K562 (cell line): ENCODE measurements at regions not wholly inside any gene's neighbourhood (a gene's known extent, or its start where the extent isn't known, plus 50 kb on each side); places are given as distances from the start of the nearest gene placed in this dataset.

Experiments
- HDAC6 ChIP-seq: IDR thresholded peaks from 2 replicates; pipeline ENCODE4 v1.6.1; 2012; ENCODE audit warnings: low read depth, mild to moderate bottlenecking, control low read depth, inconsistent platforms, low read length, moderate library complexity
- PHF8 ChIP-seq: fragments of 200-600 bp; sonication (generic); IDR thresholded peaks from 2 replicates; pipeline ENCODE4 v1.6.1; 2012; ENCODE audit warnings: mixed run types, mild to moderate bottlenecking, inconsistent platforms, low read length, moderate library complexity, borderline replicate concordance
- TF ChIP-seq, protein P1 (sequence below), 2 experiments: fragments of 450-650 bp; formaldehyde crosslinking in 1 of 2; IDR thresholded peaks; 2 replicates each; pipeline versions ENCODE4 v1.4.0 to v1.6.1; 2014 to 2020; ENCODE audit warnings: mild to moderate bottlenecking in 2 of 2, borderline replicate concordance in 1 of 2, low read depth in 1 of 2

DNA sequence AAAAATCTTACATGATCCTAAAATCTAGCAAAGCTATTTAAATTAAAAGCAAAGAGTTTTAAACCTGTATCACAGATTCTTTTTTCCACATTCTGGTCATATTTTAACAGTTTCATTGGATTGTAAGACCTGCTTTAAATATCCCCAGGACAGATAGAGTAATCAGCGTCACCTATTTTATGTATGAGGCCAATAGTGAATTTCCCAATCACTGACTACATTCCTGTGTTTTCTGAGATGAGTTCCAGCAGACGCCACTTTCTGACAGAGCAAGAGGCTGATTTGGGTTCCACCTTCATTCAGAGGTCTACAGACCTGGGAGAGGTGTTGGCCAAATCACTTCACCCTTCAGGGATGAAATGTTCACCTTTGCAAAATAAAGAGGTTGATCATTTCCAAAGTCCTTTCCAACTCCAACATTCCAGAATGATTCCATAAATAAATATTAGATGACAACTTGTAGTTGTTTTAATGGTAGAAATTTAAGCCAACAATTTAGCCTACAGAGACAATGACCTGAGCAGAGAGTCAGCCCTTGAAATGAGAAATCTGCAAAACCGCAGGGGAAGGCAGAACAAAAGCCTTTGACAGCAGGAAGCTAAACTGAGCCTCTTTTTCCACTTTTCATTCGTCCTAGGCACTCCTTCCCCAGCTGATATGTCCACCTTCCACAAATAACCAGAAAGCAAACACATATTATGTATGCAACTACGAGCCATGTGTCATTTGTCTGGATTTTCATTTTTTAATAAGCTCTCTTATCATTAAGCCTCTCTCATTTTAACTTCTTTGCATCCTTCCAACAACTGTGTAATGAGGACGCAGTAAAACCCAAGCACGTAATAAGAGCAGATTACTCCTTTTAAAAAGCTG lies 105.2 kb downstream of the TFAP2A start:
- no peak for TF ChIP-seq PHF8
- TF ChIP-seq, protein P1, sequence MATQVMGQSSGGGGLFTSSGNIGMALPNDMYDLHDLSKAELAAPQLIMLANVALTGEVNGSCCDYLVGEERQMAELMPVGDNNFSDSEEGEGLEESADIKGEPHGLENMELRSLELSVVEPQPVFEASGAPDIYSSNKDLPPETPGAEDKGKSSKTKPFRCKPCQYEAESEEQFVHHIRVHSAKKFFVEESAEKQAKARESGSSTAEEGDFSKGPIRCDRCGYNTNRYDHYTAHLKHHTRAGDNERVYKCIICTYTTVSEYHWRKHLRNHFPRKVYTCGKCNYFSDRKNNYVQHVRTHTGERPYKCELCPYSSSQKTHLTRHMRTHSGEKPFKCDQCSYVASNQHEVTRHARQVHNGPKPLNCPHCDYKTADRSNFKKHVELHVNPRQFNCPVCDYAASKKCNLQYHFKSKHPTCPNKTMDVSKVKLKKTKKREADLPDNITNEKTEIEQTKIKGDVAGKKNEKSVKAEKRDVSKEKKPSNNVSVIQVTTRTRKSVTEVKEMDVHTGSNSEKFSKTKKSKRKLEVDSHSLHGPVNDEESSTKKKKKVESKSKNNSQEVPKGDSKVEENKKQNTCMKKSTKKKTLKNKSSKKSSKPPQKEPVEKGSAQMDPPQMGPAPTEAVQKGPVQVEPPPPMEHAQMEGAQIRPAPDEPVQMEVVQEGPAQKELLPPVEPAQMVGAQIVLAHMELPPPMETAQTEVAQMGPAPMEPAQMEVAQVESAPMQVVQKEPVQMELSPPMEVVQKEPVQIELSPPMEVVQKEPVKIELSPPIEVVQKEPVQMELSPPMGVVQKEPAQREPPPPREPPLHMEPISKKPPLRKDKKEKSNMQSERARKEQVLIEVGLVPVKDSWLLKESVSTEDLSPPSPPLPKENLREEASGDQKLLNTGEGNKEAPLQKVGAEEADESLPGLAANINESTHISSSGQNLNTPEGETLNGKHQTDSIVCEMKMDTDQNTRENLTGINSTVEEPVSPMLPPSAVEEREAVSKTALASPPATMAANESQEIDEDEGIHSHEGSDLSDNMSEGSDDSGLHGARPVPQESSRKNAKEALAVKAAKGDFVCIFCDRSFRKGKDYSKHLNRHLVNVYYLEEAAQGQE (IDR thresholded peaks at IDR 0.05; ENCODE audit: borderline replicate concordance), result no peak
- TF ChIP-seq, protein P1 (CRISPR knock-in tag; IDR thresholded peaks at IDR 0.05; ENCODE audit: low read depth), result no peak
- no peak for TF ChIP-seq HDAC6
